ENCODE measurements at regions not wholly inside any gene's neighbourhood (a gene's known extent, or its start where the extent isn't known, plus 50 kb on each side); places are given as distances from the start of the nearest gene placed in this dataset.

DNA sequence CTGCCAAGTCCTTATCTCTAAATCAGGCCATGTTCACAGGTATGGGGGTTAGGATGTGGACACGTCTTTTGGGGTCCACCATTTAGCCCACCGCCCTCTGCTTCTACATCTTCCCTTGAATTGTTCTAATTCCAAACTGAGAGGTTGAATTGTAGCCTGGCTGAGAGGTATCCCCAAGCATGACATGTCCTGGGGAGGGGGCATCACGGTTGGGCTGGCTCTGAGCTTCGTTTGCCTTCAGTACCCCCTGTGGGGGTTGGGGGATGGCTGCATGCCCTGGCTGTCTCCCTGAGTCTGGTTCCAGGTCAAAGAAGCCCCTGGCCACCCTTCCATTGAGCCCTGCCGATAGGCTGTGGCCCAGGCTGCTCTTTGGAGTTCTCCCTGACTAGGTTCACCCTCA, 204.6 kb downstream of the GLRX3 start:
- ATAC-seq (ENCODE audit: insufficient read depth, low FRiP score) (no peak), DNase-seq (no peak)
- Histone ChIP-seq H3K27ac (ENCODE audit: low read depth in 1 of 2, low read length in 1 of 2) (no peak overlapping the region), H3K9ac (ENCODE audit: insufficient read depth in 1 of 2, low read length in 2 of 2) (no peak overlapping the region), H3K36me3 (ENCODE audit: control insufficient read depth in 4 of 4, insufficient read depth in 4 of 4, low read length in 4 of 4) (no peaks in the 10 kb centered on the region), H3K4me3 (no peak overlapping the region), H3K27me3 (ENCODE audit: control insufficient read depth in 3 of 3, insufficient read depth in 3 of 3, low read length in 2 of 3) (peaks cover 0 to 3% (median 3%) of the 10 kb centered on the region in 3 donors), H3K9me3 (ENCODE audit: control insufficient read depth in 4 of 4, insufficient read depth in 3 of 4, low read length in 3 of 4) (no peaks in the 10 kb centered on the region), H3K4me1 (ENCODE audit: control insufficient read depth in 5 of 5, insufficient read depth in 5 of 5, low read length in 5 of 5) (no peaks in the 10 kb centered on the region)
- 58 to 74% methylated on average over 5 of the region's 5 CpGs for WGBS, 2 donors
- TF ChIP-seq, protein P1, sequence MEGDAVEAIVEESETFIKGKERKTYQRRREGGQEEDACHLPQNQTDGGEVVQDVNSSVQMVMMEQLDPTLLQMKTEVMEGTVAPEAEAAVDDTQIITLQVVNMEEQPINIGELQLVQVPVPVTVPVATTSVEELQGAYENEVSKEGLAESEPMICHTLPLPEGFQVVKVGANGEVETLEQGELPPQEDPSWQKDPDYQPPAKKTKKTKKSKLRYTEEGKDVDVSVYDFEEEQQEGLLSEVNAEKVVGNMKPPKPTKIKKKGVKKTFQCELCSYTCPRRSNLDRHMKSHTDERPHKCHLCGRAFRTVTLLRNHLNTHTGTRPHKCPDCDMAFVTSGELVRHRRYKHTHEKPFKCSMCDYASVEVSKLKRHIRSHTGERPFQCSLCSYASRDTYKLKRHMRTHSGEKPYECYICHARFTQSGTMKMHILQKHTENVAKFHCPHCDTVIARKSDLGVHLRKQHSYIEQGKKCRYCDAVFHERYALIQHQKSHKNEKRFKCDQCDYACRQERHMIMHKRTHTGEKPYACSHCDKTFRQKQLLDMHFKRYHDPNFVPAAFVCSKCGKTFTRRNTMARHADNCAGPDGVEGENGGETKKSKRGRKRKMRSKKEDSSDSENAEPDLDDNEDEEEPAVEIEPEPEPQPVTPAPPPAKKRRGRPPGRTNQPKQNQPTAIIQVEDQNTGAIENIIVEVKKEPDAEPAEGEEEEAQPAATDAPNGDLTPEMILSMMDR (IDR thresholded peaks at IDR 0.05; ENCODE audit: control extremely low read depth, extremely low read depth): no peak

DNA sequence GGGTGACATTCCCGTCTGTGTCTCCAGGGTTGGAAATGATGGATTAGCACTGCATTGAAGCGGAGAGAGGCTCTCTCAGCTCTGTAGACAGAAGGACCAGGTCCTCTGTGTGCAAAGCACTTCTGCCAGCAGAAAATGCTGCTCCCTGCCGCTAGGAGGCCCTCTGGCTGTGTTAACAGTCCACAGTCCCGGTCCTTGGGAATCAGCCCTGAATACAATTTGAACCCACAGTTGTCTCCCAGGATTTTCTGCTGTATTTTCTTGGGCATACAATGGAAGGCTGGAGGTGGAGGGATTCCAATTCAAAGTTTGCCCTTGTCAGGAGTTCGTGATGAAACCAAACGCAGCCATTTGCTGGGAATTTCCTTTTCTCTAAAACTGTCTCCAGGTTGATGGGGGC, 205.2 kb downstream of the GLRX3 start:
- 15 to 25% methylated on average over 6 of the region's 6 CpGs for WGBS, 2 donors
- TF ChIP-seq, protein P1 (IDR thresholded peaks at IDR 0.05; ENCODE audit: control extremely low read depth, extremely low read depth): no peak
- Histone ChIP-seq H3K4me1 (ENCODE audit: control insufficient read depth in 5 of 5, insufficient read depth in 5 of 5, low read length in 5 of 5) (no peaks in the 10 kb centered on the region), H3K27me3 (ENCODE audit: control insufficient read depth in 3 of 3, insufficient read depth in 3 of 3, low read length in 2 of 3) (peaks cover 0 to 8% (median 2%) of the 10 kb centered on the region in 3 donors), H3K36me3 (ENCODE audit: control insufficient read depth in 4 of 4, insufficient read depth in 4 of 4, low read length in 4 of 4) (no peaks in the 10 kb centered on the region), H3K9me3 (ENCODE audit: control insufficient read depth in 4 of 4, insufficient read depth in 3 of 4, low read length in 3 of 4) (no peaks in the 10 kb centered on the region), H3K9ac (ENCODE audit: insufficient read depth in 1 of 2, low read length in 2 of 2) (no peak overlapping the region), H3K27ac (ENCODE audit: low read depth in 1 of 2, low read length in 1 of 2) (no peak overlapping the region), H3K4me3 (no peak overlapping the region)
- DNase-seq: peak in 2 of 3 donors; percentile 9 to 25
- ATAC-seq (ENCODE audit: insufficient read depth, low FRiP score): no peak

DNA sequence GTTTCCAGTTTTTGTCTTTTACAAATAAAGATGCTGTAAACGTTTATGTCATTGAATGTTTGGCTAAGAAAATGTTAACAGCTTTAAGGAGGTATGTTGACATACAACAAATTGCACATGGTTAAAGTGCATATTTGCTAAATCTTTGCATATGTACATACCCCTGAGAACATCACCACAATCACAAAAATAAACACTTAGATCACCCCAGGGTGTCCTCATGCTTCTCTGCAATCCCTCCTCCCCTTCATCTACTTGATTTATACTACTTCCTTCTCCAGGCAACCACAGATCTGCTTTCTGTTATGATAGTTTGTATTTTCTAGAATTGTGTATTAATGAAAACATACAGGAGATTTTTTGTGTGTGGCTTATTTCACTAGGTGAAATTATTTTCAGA, 209.5 kb downstream of the GLRX3 start:
- no peaks in the 10 kb centered on the region for H3K4me1 ChIP-seq (ENCODE audit: control insufficient read depth in 5 of 5, insufficient read depth in 5 of 5, low read length in 5 of 5)
- TF ChIP-seq, protein P1 (IDR thresholded peaks at IDR 0.05; ENCODE audit: control extremely low read depth, extremely low read depth): no peak
- H3K9me3 ChIP-seq (ENCODE audit: control insufficient read depth in 4 of 4, insufficient read depth in 3 of 4, low read length in 3 of 4): peaks cover 0 to 4% (median under 1%) of the 10 kb centered on the region in 4 donors
- H3K36me3 ChIP-seq (ENCODE audit: control insufficient read depth in 4 of 4, insufficient read depth in 4 of 4, low read length in 4 of 4): no peaks in the 10 kb centered on the region
- ATAC-seq (ENCODE audit: insufficient read depth, low FRiP score) (no peak), DNase-seq (no peak)
- no peak overlapping the region for H3K9ac ChIP-seq (ENCODE audit: insufficient read depth in 1 of 2, low read length in 2 of 2)
- H3K27me3 ChIP-seq (ENCODE audit: control insufficient read depth in 3 of 3, insufficient read depth in 3 of 3, low read length in 2 of 3): peaks cover 2 to 9% (median 2%) of the 10 kb centered on the region in 3 donors
- no peak overlapping the region for H3K27ac ChIP-seq (ENCODE audit: low read depth in 1 of 2, low read length in 1 of 2)
- no peak overlapping the region for H3K4me3 ChIP-seq
- WGBS, 2 donors: 10 to 30% methylated on average over 1 of the region's 1 CpG

DNA sequence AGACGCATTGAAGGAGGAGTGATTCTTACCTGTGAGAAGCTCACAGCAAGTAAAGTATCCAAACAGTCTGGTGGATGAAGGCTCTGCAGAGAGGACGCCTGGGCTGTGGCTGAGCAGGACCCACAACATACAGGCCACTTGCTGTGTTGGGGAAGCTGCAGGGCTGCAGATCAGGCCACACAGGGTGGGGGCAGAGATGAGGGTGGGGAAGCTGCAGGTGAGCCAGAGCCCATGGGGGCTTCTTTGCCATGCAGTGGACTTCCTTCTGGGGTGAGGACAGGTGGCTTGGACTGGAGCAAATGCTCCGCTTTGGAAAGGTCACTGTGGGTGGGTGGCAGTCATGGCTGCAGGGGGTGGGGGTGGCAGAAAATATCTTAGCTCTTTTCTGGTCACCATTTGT, 214.8 kb downstream of the GLRX3 start:
- peaks cover 0 to 6% (median 2%) of the 10 kb centered on the region in 4 donors for H3K9me3 ChIP-seq (ENCODE audit: control insufficient read depth in 4 of 4, insufficient read depth in 3 of 4, low read length in 3 of 4)
- no peak overlapping the region for H3K27ac ChIP-seq (ENCODE audit: low read depth in 1 of 2, low read length in 1 of 2)
- TF ChIP-seq, protein P1 (IDR thresholded peaks at IDR 0.05; ENCODE audit: control extremely low read depth, extremely low read depth): no peak
- H3K4me1 ChIP-seq (ENCODE audit: control insufficient read depth in 5 of 5, insufficient read depth in 5 of 5, low read length in 5 of 5): no peaks in the 10 kb centered on the region
- no peak overlapping the region for H3K4me3 ChIP-seq
- H3K27me3 ChIP-seq (ENCODE audit: control insufficient read depth in 3 of 3, insufficient read depth in 3 of 3, low read length in 2 of 3): peaks cover 0 to 4% (median 2%) of the 10 kb centered on the region in 3 donors
- WGBS, 2 donors: 84 to 89% methylated on average over 3 of the region's 3 CpGs
- no peak overlapping the region for H3K9ac ChIP-seq (ENCODE audit: insufficient read depth in 1 of 2, low read length in 2 of 2)
- DNase-seq (no peak), ATAC-seq (ENCODE audit: insufficient read depth, low FRiP score) (no peak)
- no peaks in the 10 kb centered on the region for H3K36me3 ChIP-seq (ENCODE audit: control insufficient read depth in 4 of 4, insufficient read depth in 4 of 4, low read length in 4 of 4)
